ENCODE measurements at regions not wholly inside any gene's neighbourhood (a gene's known extent, or its start where the extent isn't known, plus 50 kb on each side); places are given as distances from the start of the nearest gene placed in this dataset.

DNA sequence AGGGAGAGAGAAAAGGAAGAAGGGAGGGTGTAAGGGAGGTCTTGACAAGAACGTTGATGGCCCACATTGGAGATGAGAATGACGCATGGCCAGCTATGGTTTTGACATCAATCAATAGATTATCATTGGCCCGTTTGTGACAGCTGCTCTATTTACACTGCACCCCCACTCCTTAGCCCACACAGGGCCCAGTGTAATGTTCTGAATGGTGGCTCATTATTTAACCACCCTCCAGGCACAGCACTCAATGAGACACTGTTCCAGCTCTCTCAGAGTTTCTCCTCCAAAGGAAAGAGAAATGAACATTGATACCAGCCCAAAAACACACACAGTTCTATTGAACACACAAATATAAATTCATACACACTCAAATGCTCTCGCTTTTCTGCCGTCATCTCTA lies 173.0 kb upstream of the IPO5 start:
- TF ChIP-seq ZNF274 (IDR thresholded peaks at IDR 0.05; ENCODE audit: low read depth, low read length) (no peak), SUZ12 (IDR thresholded peaks at IDR 0.05; ENCODE audit: extremely low read depth, insufficient read depth, insufficient read length) (no peak), YY1 (IDR thresholded peaks at IDR 0.05; ENCODE audit: insufficient read depth, insufficient read length) (no peak)
- Histone ChIP-seq H3K4me3 (ENCODE audit: insufficient read length, low read depth) (no peak overlapping the region), H3K9me3 (ENCODE audit: insufficient read depth, low read length) (no peaks in the 10 kb centered on the region), H3K27me3 (ENCODE audit: insufficient read depth, insufficient read length) (no peaks in the 10 kb centered on the region), H3K9ac (ENCODE audit: insufficient read length, low read depth) (no peak overlapping the region), H3K36me3 (ENCODE audit: insufficient read depth, insufficient read length, low read length) (no peaks in the 10 kb centered on the region), H3K4me1 (ENCODE audit: insufficient read depth, insufficient read length) (no peaks in the 10 kb centered on the region)
- no peak for DNase-seq (ENCODE audit: low read depth, low spot score)

DNA sequence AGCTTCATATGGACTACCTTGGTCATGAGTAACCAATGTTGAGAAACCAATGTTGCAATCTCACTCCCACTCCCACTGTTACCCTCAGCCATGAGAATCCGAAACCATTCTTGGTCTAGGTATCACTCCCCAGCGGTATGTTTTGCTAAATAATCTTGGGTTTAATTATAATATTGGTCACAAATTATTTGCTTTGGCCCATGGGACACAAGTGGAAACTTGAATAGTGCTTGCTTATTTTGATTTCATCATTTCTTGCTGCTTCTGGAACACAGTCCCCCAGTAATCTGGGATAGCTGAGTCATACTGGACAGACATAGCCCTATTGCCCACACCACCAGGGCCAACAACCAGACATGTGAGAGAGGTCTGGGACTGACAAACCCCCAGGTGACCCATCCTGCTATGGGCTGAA lies 171.6 kb upstream of the IPO5 start:
- no peaks in the 10 kb centered on the region for H3K4me1 ChIP-seq (ENCODE audit: insufficient read depth, insufficient read length)
- H3K36me3 ChIP-seq (ENCODE audit: insufficient read depth, insufficient read length, low read length), result no peaks in the 10 kb centered on the region
- no peak overlapping the region for H3K4me3 ChIP-seq (ENCODE audit: insufficient read length, low read depth)
- DNase-seq (ENCODE audit: low read depth, low spot score), result no peak
- no peak for TF ChIP-seq YY1 (IDR thresholded peaks at IDR 0.05; ENCODE audit: insufficient read depth, insufficient read length)
- no peak for TF ChIP-seq ZNF274 (IDR thresholded peaks at IDR 0.05; ENCODE audit: low read depth, low read length)
- TF ChIP-seq SUZ12 (IDR thresholded peaks at IDR 0.05; ENCODE audit: extremely low read depth, insufficient read depth, insufficient read length), result no peak
- H3K9me3 ChIP-seq (ENCODE audit: insufficient read depth, low read length), result no peaks in the 10 kb centered on the region
- no peak overlapping the region for H3K9ac ChIP-seq (ENCODE audit: insufficient read length, low read depth)
- H3K27me3 ChIP-seq (ENCODE audit: insufficient read depth, insufficient read length), result no peaks in the 10 kb centered on the region

DNA sequence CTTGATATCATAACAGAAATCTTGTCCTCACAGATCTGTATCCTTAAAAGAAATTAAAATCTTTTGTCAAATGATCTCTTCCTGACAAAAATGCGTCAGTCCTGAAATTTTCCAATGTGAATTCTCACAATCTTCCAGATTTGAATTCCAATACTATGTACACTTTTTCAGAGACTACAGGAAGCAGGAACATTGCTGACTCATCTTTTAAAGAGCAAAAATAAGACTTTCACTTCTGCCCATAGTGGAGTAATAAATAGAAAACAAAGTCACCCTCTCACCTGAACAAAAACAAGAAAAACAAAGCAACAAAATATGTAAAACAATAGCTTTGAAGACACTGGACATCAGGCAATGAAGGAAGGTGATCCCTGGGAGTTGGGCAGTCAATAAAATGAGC lies 167.0 kb upstream of the IPO5 start:
- DNase-seq (ENCODE audit: low read depth, low spot score), result no peak
- no peak overlapping the region for H3K9ac ChIP-seq (ENCODE audit: insufficient read length, low read depth)
- no peaks in the 10 kb centered on the region for H3K27me3 ChIP-seq (ENCODE audit: insufficient read depth, insufficient read length)
- H3K9me3 ChIP-seq (ENCODE audit: insufficient read depth, low read length), result no peaks in the 10 kb centered on the region
- no peaks in the 10 kb centered on the region for H3K36me3 ChIP-seq (ENCODE audit: insufficient read depth, insufficient read length, low read length)
- no peak overlapping the region for H3K4me3 ChIP-seq (ENCODE audit: insufficient read length, low read depth)
- no peaks in the 10 kb centered on the region for H3K4me1 ChIP-seq (ENCODE audit: insufficient read depth, insufficient read length)
- TF ChIP-seq ZNF274 (IDR thresholded peaks at IDR 0.05; ENCODE audit: low read depth, low read length) (no peak), SUZ12 (IDR thresholded peaks at IDR 0.05; ENCODE audit: extremely low read depth, insufficient read depth, insufficient read length) (no peak), YY1 (IDR thresholded peaks at IDR 0.05; ENCODE audit: insufficient read depth, insufficient read length) (no peak)

DNA sequence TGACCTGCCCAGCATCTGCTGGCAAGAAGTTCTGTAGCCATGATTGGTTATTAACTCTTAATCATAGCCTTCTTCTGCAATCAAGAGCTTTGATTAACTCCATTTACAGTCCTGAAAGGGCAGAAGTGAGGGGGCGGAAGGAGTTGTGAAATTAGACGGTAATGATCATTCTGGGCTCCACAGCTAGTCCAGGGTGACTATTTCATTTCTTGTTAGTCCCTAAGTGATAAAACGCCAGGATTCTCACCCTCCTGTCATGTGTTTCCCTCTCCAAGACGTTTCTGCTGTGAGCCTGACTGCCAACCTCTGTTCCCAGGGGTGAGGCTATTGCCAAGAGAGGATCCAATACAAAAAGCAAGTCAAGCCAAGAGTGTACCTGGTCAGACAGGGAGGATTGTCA lies 155.9 kb upstream of the IPO5 start:
- H3K9ac ChIP-seq (ENCODE audit: insufficient read length, low read depth), result no peak overlapping the region
- peaks cover 18% of the 10 kb centered on the region for H3K9me3 ChIP-seq (ENCODE audit: insufficient read depth, low read length)
- no peak for DNase-seq (ENCODE audit: low read depth, low spot score)
- H3K4me1 ChIP-seq (ENCODE audit: insufficient read depth, insufficient read length), result no peaks in the 10 kb centered on the region
- H3K4me3 ChIP-seq (ENCODE audit: insufficient read length, low read depth), result no peak overlapping the region
- H3K27me3 ChIP-seq (ENCODE audit: insufficient read depth, insufficient read length), result no peaks in the 10 kb centered on the region
- no peaks in the 10 kb centered on the region for H3K36me3 ChIP-seq (ENCODE audit: insufficient read depth, insufficient read length, low read length)
- TF ChIP-seq YY1 (IDR thresholded peaks at IDR 0.05; ENCODE audit: insufficient read depth, insufficient read length) (no peak), SUZ12 (IDR thresholded peaks at IDR 0.05; ENCODE audit: extremely low read depth, insufficient read depth, insufficient read length) (no peak), ZNF274 (IDR thresholded peaks at IDR 0.05; ENCODE audit: low read depth, low read length) (no peak)

DNA sequence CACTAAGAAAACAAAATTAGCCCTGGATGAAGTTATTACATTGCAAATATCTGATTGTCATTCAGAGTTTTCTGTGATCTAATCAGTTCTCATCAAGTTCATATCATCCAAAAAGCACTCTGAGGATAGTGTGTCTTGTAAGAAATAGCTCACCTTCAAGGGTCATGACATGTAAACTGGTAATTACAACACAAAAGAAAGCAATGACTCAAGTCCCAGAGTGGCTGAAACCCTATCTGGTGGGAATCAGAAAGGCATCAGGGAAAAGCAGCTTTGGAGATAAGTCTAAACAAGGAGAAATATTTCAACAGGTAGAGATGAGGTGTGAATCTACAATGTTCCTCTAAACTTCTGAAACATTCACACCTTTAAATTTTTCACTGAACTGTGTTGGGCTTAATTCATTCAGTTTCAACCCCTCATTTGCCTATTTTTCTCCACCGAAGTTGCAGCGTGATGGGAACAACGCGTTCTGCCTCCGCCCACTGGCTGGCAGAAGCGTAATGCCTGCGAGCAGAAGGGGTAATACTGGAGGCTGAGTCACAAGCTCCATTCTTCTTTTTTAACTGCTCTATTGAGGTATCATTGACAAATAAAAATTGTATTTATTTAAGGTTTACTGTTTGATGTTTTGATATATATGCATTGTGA lies 155.2 kb upstream of the IPO5 start:
- H3K4me3 ChIP-seq (ENCODE audit: insufficient read length, low read depth), result no peak overlapping the region
- no peaks in the 10 kb centered on the region for H3K27me3 ChIP-seq (ENCODE audit: insufficient read depth, insufficient read length)
- H3K36me3 ChIP-seq (ENCODE audit: insufficient read depth, insufficient read length, low read length), result no peaks in the 10 kb centered on the region
- H3K4me1 ChIP-seq (ENCODE audit: insufficient read depth, insufficient read length), result no peaks in the 10 kb centered on the region
- no peak for TF ChIP-seq YY1 (IDR thresholded peaks at IDR 0.05; ENCODE audit: insufficient read depth, insufficient read length)
- TF ChIP-seq ZNF274 (IDR thresholded peaks at IDR 0.05; ENCODE audit: low read depth, low read length), result no peak
- no peak for TF ChIP-seq SUZ12 (IDR thresholded peaks at IDR 0.05; ENCODE audit: extremely low read depth, insufficient read depth, insufficient read length)
- no peak for DNase-seq (ENCODE audit: low read depth, low spot score)
- H3K9me3 ChIP-seq (ENCODE audit: insufficient read depth, low read length), result peaks cover 10% of the 10 kb centered on the region
- no peak overlapping the region for H3K9ac ChIP-seq (ENCODE audit: insufficient read length, low read depth)

DNA sequence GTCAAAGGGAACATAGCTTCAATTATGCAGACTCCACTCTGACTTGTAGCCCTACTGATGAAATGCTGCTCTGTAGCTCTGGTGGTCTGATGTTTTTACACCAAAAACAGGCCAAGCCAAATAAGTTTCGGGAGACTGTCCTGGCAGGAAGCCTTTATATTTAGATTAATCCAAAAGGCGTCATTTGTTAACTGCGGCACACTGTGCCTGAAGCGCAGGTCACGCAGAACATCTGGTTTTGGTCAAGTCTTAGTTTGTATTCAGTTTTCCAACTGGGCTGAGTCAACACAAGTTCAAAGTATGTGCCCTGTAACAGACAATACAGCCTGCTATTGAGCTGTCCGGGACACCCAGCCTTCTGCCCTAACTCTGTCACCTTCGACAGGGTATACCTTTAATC lies 154.6 kb upstream of the IPO5 start:
- no peak overlapping the region for H3K9ac ChIP-seq (ENCODE audit: insufficient read length, low read depth)
- no peak for DNase-seq (ENCODE audit: low read depth, low spot score)
- 0 out of 2 replicates have a peak, but pooled peaks cover 7% of the 10 kb centered on the region for H3K9me3 ChIP-seq (ENCODE audit: insufficient read depth, low read length)
- no peak for TF ChIP-seq YY1 (IDR thresholded peaks at IDR 0.05; ENCODE audit: insufficient read depth, insufficient read length)
- TF ChIP-seq SUZ12 (IDR thresholded peaks at IDR 0.05; ENCODE audit: extremely low read depth, insufficient read depth, insufficient read length), result no peak
- TF ChIP-seq ZNF274 (IDR thresholded peaks at IDR 0.05; ENCODE audit: low read depth, low read length), result no peak
- H3K36me3 ChIP-seq (ENCODE audit: insufficient read depth, insufficient read length, low read length), result no peaks in the 10 kb centered on the region
- no peaks in the 10 kb centered on the region for H3K4me1 ChIP-seq (ENCODE audit: insufficient read depth, insufficient read length)
- H3K27me3 ChIP-seq (ENCODE audit: insufficient read depth, insufficient read length), result no peaks in the 10 kb centered on the region
- no peak overlapping the region for H3K4me3 ChIP-seq (ENCODE audit: insufficient read length, low read depth)

DNA sequence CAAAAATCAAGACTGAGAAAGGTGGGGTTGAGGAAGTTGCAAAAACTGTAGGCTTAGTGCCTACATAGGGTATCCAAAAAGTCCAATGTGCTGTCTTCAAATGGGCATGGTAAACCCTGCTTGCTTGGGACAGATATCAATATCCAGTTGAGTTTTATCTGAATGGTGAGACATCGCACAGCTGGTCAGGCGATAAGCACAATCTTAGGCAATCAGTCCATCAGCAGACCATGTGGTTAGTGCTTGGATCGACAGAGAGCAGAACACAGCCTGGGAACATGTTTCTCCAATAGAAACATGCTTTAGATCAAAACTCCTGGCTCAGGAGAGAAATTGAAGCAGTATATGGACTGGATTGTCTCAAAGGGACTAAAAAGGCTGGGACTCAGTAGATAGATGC lies 151.3 kb upstream of the IPO5 start:
- TF ChIP-seq ZNF274 (IDR thresholded peaks at IDR 0.05; ENCODE audit: low read depth, low read length) (no peak), SUZ12 (IDR thresholded peaks at IDR 0.05; ENCODE audit: extremely low read depth, insufficient read depth, insufficient read length) (no peak), YY1 (IDR thresholded peaks at IDR 0.05; ENCODE audit: insufficient read depth, insufficient read length) (no peak)
- H3K27me3 ChIP-seq (ENCODE audit: insufficient read depth, insufficient read length), result no peaks in the 10 kb centered on the region

More for the DNA sequence above, 151.3 kb upstream of the IPO5 start:
- no peaks in the 10 kb centered on the region for H3K9me3 ChIP-seq (ENCODE audit: insufficient read depth, low read length)
- H3K4me1 ChIP-seq (ENCODE audit: insufficient read depth, insufficient read length), result no peaks in the 10 kb centered on the region
- no peaks in the 10 kb centered on the region for H3K36me3 ChIP-seq (ENCODE audit: insufficient read depth, insufficient read length, low read length)
- H3K9ac ChIP-seq (ENCODE audit: insufficient read length, low read depth), result no peak overlapping the region
- DNase-seq (ENCODE audit: low read depth, low spot score), result no peak
- H3K4me3 ChIP-seq (ENCODE audit: insufficient read length, low read depth), result no peak overlapping the region

Measured in NT2/D1 (cell line).